Esophagus squamous epithelium (tissue), 5 donors: ENCODE measurements at regions not wholly inside any gene's neighbourhood (a gene's known extent, or its start where the extent isn't known, plus 50 kb on each side); places are given as distances from the start of the nearest gene placed in this dataset.

ENCODE experiments used
- DNase-seq: peaks from one replicate; lab custom pipeline; 2025; lab: John Stamatoyannopoulos, UW
- H3K27ac ChIP-seq, 4 donors: fragments of 200-600 bp; sonication (generic); one replicate each; pipeline ENCODE4 v1.5.1; 2016 to 2019; ENCODE audit warnings: mild to moderate bottlenecking in 1 of 4
- H3K27me3 ChIP-seq, 4 donors: fragments of 200-600 bp; sonication (generic); 1 replicate in 3 of 4; 2 replicates in 1 of 4; pipeline versions ENCODE4 v1.5.1 to v1.6.0; 2017 to 2021; ENCODE audit warnings: antibody characterized with exemption in 1 of 4
- H3K36me3 ChIP-seq, 3 donors: fragments of 200-600 bp; sonication (generic); one replicate each; pipeline ENCODE4 v1.5.1; 2016 to 2019
- H3K4me1 ChIP-seq, 3 donors: fragments of 200-600 bp; sonication (generic); one replicate each; pipeline ENCODE4 v1.5.1; 2017 to 2019
- H3K4me3 ChIP-seq, 4 donors: fragments of 200-600 bp; sonication (generic); 1 replicate in 3 of 4; 2 replicates in 1 of 4; pipeline ENCODE4 v1.5.1; 2016 to 2019; ENCODE audit warnings: mild to moderate bottlenecking in 2 of 4, moderate library complexity in 1 of 4
- H3K9me3 ChIP-seq, 3 donors: fragments of 200-600 bp; sonication (generic); one replicate each; pipeline ENCODE4 v1.5.1; 2016 to 2019
- POLR2A ChIP-seq, 4 donors: fragments of 450-650 bp; IDR thresholded peaks; one replicate each; pipeline ENCODE4 v1.6.1; 2017; ENCODE audit warnings: antibody characterized with exemption in 4 of 4, mild to moderate bottlenecking in 4 of 4, moderate library complexity in 3 of 4
- WGBS, 2 donors: methylation state at CpG; one replicate each; pipeline ENCODE4 v1.1.5; 2018; 5-methylcytosine and 5-hydroxymethylcytosine counted together
- intact Hi-C: fragments of 100-400 bp; cut with DNase I; formaldehyde crosslinking; loops from one replicate; pipeline ENCODE4 v1.15.0; 2022
- TF ChIP-seq, protein P1 (sequence below), 6 experiments: fragments of 450-650 bp in 4 of 6; fragments of 200-600 bp in 2 of 6; sonication (generic) in 2 of 6; IDR thresholded peaks; one replicate each; pipeline ENCODE4 v1.5.1; 2016 to 2019; ENCODE audit warnings: antibody characterized with exemption in 6 of 6, mild to moderate bottlenecking in 4 of 6, moderate library complexity in 4 of 6
- donor health status: DM: yes; HTN: yes; CAD: no.

DNA sequence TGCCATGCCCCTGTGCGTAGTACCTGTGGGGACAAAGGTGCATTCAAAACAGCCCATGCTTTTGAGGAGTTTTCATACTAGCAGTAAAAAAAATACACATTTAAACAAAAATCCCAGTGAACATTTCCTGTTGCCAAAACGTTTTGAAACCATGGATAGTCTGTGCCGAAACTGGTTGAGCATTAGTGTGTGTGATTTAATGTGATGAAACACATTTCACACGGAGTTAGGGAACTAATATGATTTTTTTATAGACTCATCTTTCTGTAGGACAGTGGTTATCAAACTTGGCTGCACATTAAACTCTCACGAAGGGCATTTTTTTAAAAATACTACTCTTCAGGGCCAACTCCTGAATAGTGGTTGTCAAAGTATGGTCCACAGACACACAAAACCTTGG lies 111.8 kb upstream of the CREB5 start:
- DNase-seq = no peak
- peaks cover 0 to 26% (median 0%) of the 10 kb centered on the region in 3 donors for H3K4me1 ChIP-seq
- H3K27me3 ChIP-seq = no peaks in the 10 kb centered on the region
- WGBS, 2 donors = 57 to 65% methylated on average over 5 of the region's 5 CpGs
- H3K36me3 ChIP-seq = no peaks in the 10 kb centered on the region
- H3K9me3 ChIP-seq = no peaks in the 10 kb centered on the region
- TF ChIP-seq, protein P1, sequence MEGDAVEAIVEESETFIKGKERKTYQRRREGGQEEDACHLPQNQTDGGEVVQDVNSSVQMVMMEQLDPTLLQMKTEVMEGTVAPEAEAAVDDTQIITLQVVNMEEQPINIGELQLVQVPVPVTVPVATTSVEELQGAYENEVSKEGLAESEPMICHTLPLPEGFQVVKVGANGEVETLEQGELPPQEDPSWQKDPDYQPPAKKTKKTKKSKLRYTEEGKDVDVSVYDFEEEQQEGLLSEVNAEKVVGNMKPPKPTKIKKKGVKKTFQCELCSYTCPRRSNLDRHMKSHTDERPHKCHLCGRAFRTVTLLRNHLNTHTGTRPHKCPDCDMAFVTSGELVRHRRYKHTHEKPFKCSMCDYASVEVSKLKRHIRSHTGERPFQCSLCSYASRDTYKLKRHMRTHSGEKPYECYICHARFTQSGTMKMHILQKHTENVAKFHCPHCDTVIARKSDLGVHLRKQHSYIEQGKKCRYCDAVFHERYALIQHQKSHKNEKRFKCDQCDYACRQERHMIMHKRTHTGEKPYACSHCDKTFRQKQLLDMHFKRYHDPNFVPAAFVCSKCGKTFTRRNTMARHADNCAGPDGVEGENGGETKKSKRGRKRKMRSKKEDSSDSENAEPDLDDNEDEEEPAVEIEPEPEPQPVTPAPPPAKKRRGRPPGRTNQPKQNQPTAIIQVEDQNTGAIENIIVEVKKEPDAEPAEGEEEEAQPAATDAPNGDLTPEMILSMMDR (IDR thresholded peaks at IDR 0.05) = no peak
- no peak for TF ChIP-seq POLR2A (IDR thresholded peaks at IDR 0.05)
- H3K4me3 ChIP-seq = no peak overlapping the region
- H3K27ac ChIP-seq = peak overlapping the region; percentile 13 to 68 (median 50)
- intact Hi-C loops = no loop called here

DNA sequence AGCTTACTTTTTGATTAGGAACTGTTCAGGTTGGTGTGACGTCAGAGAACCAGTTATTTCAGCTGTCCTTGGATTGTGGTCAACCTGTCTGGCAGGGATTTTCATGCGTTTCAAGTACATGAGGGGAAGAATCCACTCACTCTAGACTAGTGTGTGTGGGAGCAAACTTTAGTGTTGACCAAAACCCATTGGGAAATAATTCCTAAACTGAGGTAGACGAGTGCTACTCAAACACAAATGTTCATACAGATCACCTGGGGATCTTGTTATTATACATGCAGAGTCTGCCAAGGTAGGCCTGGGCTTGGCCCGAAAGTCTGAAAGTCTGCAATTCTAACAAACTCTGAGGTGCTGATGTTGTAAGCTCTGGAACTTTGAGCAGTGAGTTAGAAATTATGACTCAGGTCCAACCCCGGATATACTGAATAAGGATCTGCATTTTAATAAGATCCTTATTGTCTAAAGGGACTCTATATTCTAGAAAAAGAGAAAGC lies 111.1 kb upstream of the CREB5 start:
- Histone ChIP-seq H3K27ac (peak overlapping the region; percentile 13 to 68 (median 50)), H3K9me3 (no peaks in the 10 kb centered on the region), H3K4me3 (no peak overlapping the region), H3K27me3 (no peaks in the 10 kb centered on the region), H3K36me3 (no peaks in the 10 kb centered on the region), H3K4me1 (peaks cover 0 to 26% (median 0%) of the 10 kb centered on the region in 3 donors)
- 37 to 44% methylated on average over 5 of the region's 5 CpGs for WGBS, 2 donors
- no peak for DNase-seq
- TF ChIP-seq, protein P1 (IDR thresholded peaks at IDR 0.05) = no peak
- TF ChIP-seq POLR2A (IDR thresholded peaks at IDR 0.05) = no peak
- intact Hi-C loops = no loop called here

DNA sequence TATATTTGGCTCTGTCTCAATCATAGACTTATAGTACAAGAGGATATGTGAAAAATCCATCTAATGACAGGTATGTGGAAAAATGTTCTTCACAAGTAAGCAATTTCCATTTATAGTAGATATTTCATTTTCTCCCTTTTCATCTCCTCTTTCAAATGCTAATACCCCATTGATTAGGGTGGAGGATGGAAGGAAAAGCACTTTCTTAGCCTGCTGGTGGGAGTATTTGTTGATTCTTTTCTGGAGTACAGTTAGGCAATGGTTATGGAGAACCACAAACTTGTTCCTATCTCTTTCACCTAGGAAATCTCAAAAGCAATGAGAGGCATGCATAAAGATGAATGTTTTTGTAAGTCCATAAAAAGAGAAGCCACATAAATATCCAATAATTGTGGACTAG lies 108.0 kb upstream of the CREB5 start:
- no peak for DNase-seq
- Histone ChIP-seq H3K27ac (no peak overlapping the region), H3K4me1 (peaks cover 0 to 20% (median 0%) of the 10 kb centered on the region in 3 donors), H3K4me3 (no peak overlapping the region), H3K9me3 (no peaks in the 10 kb centered on the region), H3K27me3 (no peaks in the 10 kb centered on the region), H3K36me3 (no peaks in the 10 kb centered on the region)
- intact Hi-C loops = no loop called here
- no peak for TF ChIP-seq POLR2A (IDR thresholded peaks at IDR 0.05)
- TF ChIP-seq, protein P1 (IDR thresholded peaks at IDR 0.05) = no peak

DNA sequence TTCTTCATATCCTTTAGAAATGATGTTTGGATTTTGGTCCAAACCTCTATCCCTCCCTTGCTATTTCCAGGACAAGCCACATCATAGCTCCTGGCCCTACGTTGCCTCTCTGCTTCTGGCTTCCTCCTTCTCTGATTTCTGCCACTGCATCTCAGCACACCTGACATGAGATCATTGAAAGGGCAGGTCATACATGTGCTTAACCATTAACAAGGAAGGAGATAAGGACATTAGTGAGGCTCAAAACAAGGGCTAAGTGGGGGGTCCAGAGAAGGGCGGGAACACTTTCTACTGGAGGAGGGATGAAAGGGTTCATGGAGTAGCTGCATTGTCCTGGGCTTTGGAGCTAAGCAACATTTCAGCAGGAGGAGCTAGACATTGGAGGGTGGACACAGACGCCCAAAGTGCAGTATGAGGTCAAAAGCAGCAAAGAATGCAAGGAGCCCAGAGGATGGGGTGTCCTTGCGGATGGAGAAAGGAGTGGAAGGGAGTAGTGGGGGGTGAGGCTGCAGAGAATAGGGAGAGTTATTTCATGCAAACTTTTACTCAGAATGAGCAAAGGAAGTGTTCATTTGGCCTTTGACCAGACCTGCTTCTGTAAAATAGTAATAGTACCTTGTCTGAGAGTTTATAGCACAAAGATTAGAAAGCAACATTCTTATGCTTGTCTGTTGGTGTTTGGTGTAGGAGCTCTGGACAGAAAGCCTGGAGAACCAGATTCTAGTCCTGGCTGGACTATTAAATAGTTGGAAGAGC lies 102.4 kb upstream of the CREB5 start:
- intact Hi-C loops = no loop called here

DNA sequence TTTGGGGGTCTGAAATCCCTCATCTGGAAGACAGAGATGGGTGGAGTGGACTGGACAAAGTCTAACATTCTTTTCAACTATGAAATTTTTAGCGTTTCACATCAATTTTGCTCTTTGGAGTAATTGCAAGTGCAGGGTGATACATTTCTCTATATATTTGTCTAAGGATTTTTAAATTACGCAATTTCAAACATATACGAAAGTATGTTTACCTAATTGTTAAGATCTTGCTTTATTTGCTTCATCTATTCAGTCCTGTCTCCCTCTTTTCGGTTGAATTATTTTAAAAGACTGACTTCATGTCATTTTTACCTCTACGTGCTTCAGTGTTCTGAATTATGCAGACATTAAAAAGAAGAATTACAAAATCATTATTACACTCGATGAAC lies 101.9 kb upstream of the CREB5 start:
- 44 to 51% methylated on average over 6 of the region's 6 CpGs for WGBS, 2 donors
- no peak for TF ChIP-seq POLR2A (IDR thresholded peaks at IDR 0.05)
- TF ChIP-seq, protein P1 (IDR thresholded peaks at IDR 0.05) = no peak
- no peak overlapping the region for H3K4me3 ChIP-seq
- H3K27me3 ChIP-seq = peaks cover 0 to 5% (median 0%) of the 10 kb centered on the region in 4 donors
- intact Hi-C loops = no loop called here
- no peaks in the 10 kb centered on the region for H3K36me3 ChIP-seq
- H3K9me3 ChIP-seq = no peaks in the 10 kb centered on the region
- H3K27ac ChIP-seq = no peak overlapping the region
- H3K4me1 ChIP-seq = peaks cover 0 to 30% (median 8%) of the 10 kb centered on the region in 3 donors
- no peak for DNase-seq

More for the DNA sequence above, 102.4 kb upstream of the CREB5 start:
- Histone ChIP-seq H3K27me3 (peaks cover 0 to 5% (median 0%) of the 10 kb centered on the region in 4 donors), H3K36me3 (no peaks in the 10 kb centered on the region), H3K9me3 (no peaks in the 10 kb centered on the region), H3K4me1 (peaks cover 0 to 24% (median 6%) of the 10 kb centered on the region in 3 donors), H3K4me3 (no peak overlapping the region), H3K27ac (no peak overlapping the region)
- no peak for DNase-seq
- TF ChIP-seq POLR2A (IDR thresholded peaks at IDR 0.05) = no peak
- TF ChIP-seq, protein P1 (IDR thresholded peaks at IDR 0.05) = no peak
- WGBS, 2 donors = 59 to 60% methylated on average over 4 of the region's 4 CpGs
